Transverse colon (tissue), 4 donors: ENCODE measurements at regions not wholly inside any gene's neighbourhood (a gene's known extent, or its start where the extent isn't known, plus 50 kb on each side); places are given as distances from the start of the nearest gene placed in this dataset.

ENCODE experiments used
- DNase-seq: peaks from one replicate; pipeline ENCODE4 v3.0.0-alpha.2; 2019
- H3K27ac ChIP-seq, 4 donors: fragments of 200-600 bp; sonication (generic); 2 replicates each; pipeline ENCODE4 v1.5.1; 2016 to 2018; ENCODE audit warnings: inconsistent platforms in 4 of 4
- H3K27me3 ChIP-seq: fragments of 200-600 bp; sonication (generic); 2 replicates; pipeline ENCODE4 v1.5.1; 2017; ENCODE audit warnings: inconsistent platforms
- H3K36me3 ChIP-seq, 4 donors: fragments of 200-600 bp; sonication (generic); 2 replicates each; pipeline ENCODE4 v1.5.1; 2017 to 2019; ENCODE audit warnings: inconsistent platforms in 4 of 4
- H3K4me1 ChIP-seq, 4 donors: fragments of 200-600 bp; sonication (generic); 2 replicates each; pipeline ENCODE4 v1.5.1; 2017 to 2020; ENCODE audit warnings: inconsistent platforms in 4 of 4
- H3K4me3 ChIP-seq, 4 donors: fragments of 200-600 bp; sonication (generic); 1 replicate in 1 of 4; 2 replicates in 3 of 4; pipeline versions ENCODE4 v1.5.1 to v1.6.1; 2017 to 2019; ENCODE audit warnings: inconsistent platforms in 4 of 4
- H3K9me3 ChIP-seq, 2 donors: fragments of 200-600 bp; sonication (generic); 2 replicates each; pipeline ENCODE4 v1.5.1; 2017 to 2019; ENCODE audit warnings: inconsistent platforms in 2 of 2
- CTCF ChIP-seq, 5 experiments: fragments of 200-600 bp in 3 of 5; fragments of 450-650 bp in 2 of 5; sonication (generic) in 3 of 5; IDR thresholded peaks; 1 replicate in 2 of 5; 2 replicates in 3 of 5; pipeline ENCODE4 v1.5.1; 2016 to 2017; ENCODE audit warnings: antibody characterized with exemption in 5 of 5, inconsistent platforms in 3 of 5, mild to moderate bottlenecking in 2 of 5, moderate library complexity in 1 of 5
- EP300 ChIP-seq: sonication (generic); formaldehyde crosslinking; IDR thresholded peaks from one replicate; pipeline ENCODE4 v1.6.1; 2017; ENCODE audit warnings: antibody characterized with exemption, low read depth
- POLR2A ChIP-seq: fragments of 450-650 bp; IDR thresholded peaks from one replicate; pipeline ENCODE4 v1.6.1; 2016; ENCODE audit warnings: antibody characterized with exemption, mild to moderate bottlenecking, moderate library complexity
- POLR2AphosphoS5 ChIP-seq, 3 donors: sonication (generic); formaldehyde crosslinking; IDR thresholded peaks; one replicate each; pipeline ENCODE4 v1.6.1; 2016; ENCODE audit warnings: antibody characterized with exemption in 3 of 3
- WGBS, 2 donors: methylation state at CpG; one replicate each; pipeline ENCODE4 v1.1.5; 2018; ENCODE audit warnings: low coverage in 1 of 2; 5-methylcytosine and 5-hydroxymethylcytosine counted together
- in situ Hi-C, 4 donors: fragments of 200-750 bp; cut with MboI; loops; one replicate each; pipeline versions ENCODE4 v1.15.0 to v1.15.1; 2017; ENCODE audit warnings: low sequenced_read_pairs in 3 of 4, low pct_ligation_motif_present in 1 of 4, low pct_unique_long_range_greater_than_20kb in 1 of 4
- intact Hi-C: fragments of 100-400 bp; cut with DNase I; formaldehyde crosslinking; loops from one replicate; pipeline ENCODE4 v1.15.1; 2023; ENCODE audit warnings: low total_unique reads

- no peak for DNase-seq
- 85% methylated on average over 6 of the region's 6 CpGs; no CpG with 5 or more reads in 1 of the 2 donors for WGBS, 2 donors
- Histone ChIP-seq H3K27ac (no peak overlapping the region), H3K4me1 (no peaks in the 10 kb centered on the region), H3K9me3 (no peaks in the 10 kb centered on the region), H3K27me3 (no peaks in the 10 kb centered on the region), H3K36me3 (no peaks in the 10 kb centered on the region), H3K4me3 (no peak overlapping the region)
- intact Hi-C loops (no loop called here), in situ Hi-C loops (no loop called here)
- TF ChIP-seq POLR2AphosphoS5 (IDR thresholded peaks at IDR 0.05) (no peak), EP300 (no peak), CTCF (IDR thresholded peaks at IDR 0.05) (no peak), POLR2A (no peak)
Measured at GRCh38 chr19:30102239-30102638, 160.2 kb downstream of the URI1 start.

- no peak for DNase-seq
- Histone ChIP-seq H3K36me3 (no peaks in the 10 kb centered on the region), H3K4me1 (no peaks in the 10 kb centered on the region), H3K27ac (no peak overlapping the region), H3K27me3 (no peaks in the 10 kb centered on the region), H3K9me3 (no peaks in the 10 kb centered on the region), H3K4me3 (no peak overlapping the region)
- intact Hi-C loops (no loop called here), in situ Hi-C loops (no loop called here)
- WGBS, 2 donors: 85 to 90% methylated on average over 4 to 7 of the region's 7 CpGs
- no peak for TF ChIP-seq EP300
- no peak for TF ChIP-seq POLR2AphosphoS5 (IDR thresholded peaks at IDR 0.05)
- TF ChIP-seq POLR2A: no peak
- TF ChIP-seq CTCF (IDR thresholded peaks at IDR 0.05): no peak
Measured at GRCh38 chr19:30102666-30103065, 160.6 kb downstream of the URI1 start.

- WGBS, 2 donors: 69% methylated on average over 7 of the region's 7 CpGs; no CpG with 5 or more reads in 1 of the 2 donors
Measured at GRCh38 chr19:30103981-30104380, 161.9 kb downstream of the URI1 start.

GRCh38 chr19:30105316-30105715, 163.3 kb downstream of the URI1 start:
- intact Hi-C loops: no loop called here
- Histone ChIP-seq H3K36me3 (no peaks in the 10 kb centered on the region), H3K9me3 (no peaks in the 10 kb centered on the region), H3K4me3 (no peak overlapping the region), H3K4me1 (no peaks in the 10 kb centered on the region), H3K27me3 (no peaks in the 10 kb centered on the region), H3K27ac (no peak overlapping the region)
- TF ChIP-seq POLR2A: no peak
- 93% methylated on average over 8 of the region's 8 CpGs; no CpG with 5 or more reads in 1 of the 2 donors for WGBS, 2 donors
- in situ Hi-C loops: no loop called here
- DNase-seq: no peak

More at GRCh38 chr19:30103981-30104380, 161.9 kb downstream of the URI1 start:
- Histone ChIP-seq H3K27me3 (no peaks in the 10 kb centered on the region), H3K4me1 (no peaks in the 10 kb centered on the region), H3K27ac (no peak overlapping the region), H3K9me3 (no peaks in the 10 kb centered on the region), H3K36me3 (no peaks in the 10 kb centered on the region), H3K4me3 (no peak overlapping the region)
- no peak for DNase-seq
- in situ Hi-C loops (no loop called here), intact Hi-C loops (no loop called here)
- no peak for TF ChIP-seq POLR2AphosphoS5 (IDR thresholded peaks at IDR 0.05)
- TF ChIP-seq POLR2A: no peak
- no peak for TF ChIP-seq CTCF (IDR thresholded peaks at IDR 0.05)
- TF ChIP-seq EP300: no peak

- Histone ChIP-seq H3K27me3 (no peaks in the 10 kb centered on the region), H3K36me3 (no peaks in the 10 kb centered on the region), H3K4me3 (no peak overlapping the region), H3K4me1 (no peaks in the 10 kb centered on the region), H3K27ac (no peak overlapping the region), H3K9me3 (no peaks in the 10 kb centered on the region)
- intact Hi-C loops (no loop called here), in situ Hi-C loops (no loop called here)
- DNase-seq: no peak
- WGBS, 2 donors: 77% methylated on average over 6 of the region's 6 CpGs; no CpG with 5 or more reads in 1 of the 2 donors
- TF ChIP-seq POLR2AphosphoS5 (IDR thresholded peaks at IDR 0.05) (no peak), EP300 (no peak), POLR2A (no peak), CTCF (IDR thresholded peaks at IDR 0.05) (no peak)
Measured at GRCh38 chr19:30105727-30106126, 163.7 kb downstream of the URI1 start.
